ENCODE measurements at regions not wholly inside any gene's neighbourhood (a gene's known extent, or its start where the extent isn't known, plus 50 kb on each side); places are given as distances from the start of the nearest gene placed in this dataset.

DNA sequence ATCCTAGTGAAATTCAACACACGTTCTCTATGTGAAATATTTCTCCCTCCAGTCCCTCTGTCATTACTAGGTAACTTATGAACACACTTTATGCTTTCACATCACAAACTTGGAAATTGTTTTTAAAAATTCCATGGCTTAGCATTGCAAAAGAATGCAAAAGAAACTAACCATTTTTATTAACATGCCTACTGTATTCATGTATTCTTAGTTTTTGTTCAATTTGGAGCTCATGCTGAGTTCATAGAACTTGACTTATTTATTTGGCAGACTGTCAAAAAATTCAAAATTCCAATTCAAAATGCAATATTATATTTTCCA, 155.0 kb upstream of the SEMA3C start:
- TF ChIP-seq CTCF (IDR thresholded peaks at IDR 0.05) (no peak), EP300 (IDR thresholded peaks at IDR 0.05) (no peak), POLR2A (IDR thresholded peaks at IDR 0.05; ENCODE audit: low read depth) (no peak)

Data from esophagus muscularis mucosa (tissue), 4 donors.